ENCODE measurements at regions not wholly inside any gene's neighbourhood (a gene's known extent, or its start where the extent isn't known, plus 50 kb on each side); places are given as distances from the start of the nearest gene placed in this dataset.

GRCh38 chr4:73001885-73002284 lies 67.6 kb downstream of the COX18 start:
- no peak for DNase-seq

- no peak for DNase-seq
These were observed 72.1 kb downstream of the COX18 start for GRCh38 chr4:72997409-72997808.

- no peak for DNase-seq
These were observed 74.8 kb downstream of the COX18 start for GRCh38 chr4:72994670-72995069.

GRCh38 chr4:72993876-72994275 lies 75.6 kb downstream of the COX18 start:
- DNase-seq = no peak

GRCh38 chr4:72991873-72992272 lies 77.6 kb downstream of the COX18 start:
- DNase-seq = no peak

GRCh38 chr4:72987741-72988729 lies 81.5 kb downstream of the COX18 start:
- DNase-seq = no peak

GRCh38 chr4:72984351-72984750 lies 85.2 kb downstream of the COX18 start:
- no peak for DNase-seq

GRCh38 chr4:72983709-72984108 lies 85.8 kb downstream of the COX18 start:
- DNase-seq = no peak

- DNase-seq = no peak
These were observed 91.5 kb downstream of the COX18 start for GRCh38 chr4:72977936-72978485.

- DNase-seq = no peak
These were observed 94.1 kb downstream of the COX18 start for GRCh38 chr4:72975488-72975784.

- DNase-seq = no peak
These were observed 94.6 kb downstream of the COX18 start for GRCh38 chr4:72974694-72975487.

- no peak for DNase-seq
These were observed 97.9 kb downstream of the COX18 start for GRCh38 chr4:72971572-72971971.

GRCh38 chr4:72970756-72971155 lies 98.8 kb downstream of the COX18 start:
- DNase-seq = no peak

GRCh38 chr4:72969976-72970375 lies 99.5 kb downstream of the COX18 start:
- no peak for DNase-seq

- DNase-seq = no peak
These were observed 102.9 kb downstream of the COX18 start for GRCh38 chr4:72966652-72967051.

GRCh38 chr4:72959411-72959810 lies 110.1 kb downstream of the COX18 start:
- no peak for DNase-seq

GRCh38 chr4:72954811-72955210 lies 114.7 kb downstream of the COX18 start:
- DNase-seq = no peak

- DNase-seq = no peak
These were observed 115.9 kb downstream of the COX18 start for GRCh38 chr4:72953571-72953970.

GRCh38 chr4:72951628-72952027 lies 117.9 kb downstream of the COX18 start:
- DNase-seq = no peak

GRCh38 chr4:72951147-72951546 lies 118.4 kb downstream of the COX18 start:
- DNase-seq = no peak

GRCh38 chr4:72948080-72948479 lies 121.4 kb downstream of the COX18 start:
- DNase-seq = no peak

- no peak for DNase-seq
These were observed 123.7 kb downstream of the COX18 start for GRCh38 chr4:72945719-72946336.

- DNase-seq = no peak
These were observed 127.0 kb downstream of the COX18 start for GRCh38 chr4:72942565-72942964.

Measured in NCI-H2171 treated with DMSO at 0.1 percent for 48 hours (cell line).